ENCODE measurements at regions not wholly inside any gene's neighbourhood (a gene's known extent, or its start where the extent isn't known, plus 50 kb on each side); places are given as distances from the start of the nearest gene placed in this dataset.
"Not testable (repeated sequence)": the region's sequence is repeated elsewhere in the genome, so short reads cannot be mapped to it uniquely, and the experiment has no call there.

DNA sequence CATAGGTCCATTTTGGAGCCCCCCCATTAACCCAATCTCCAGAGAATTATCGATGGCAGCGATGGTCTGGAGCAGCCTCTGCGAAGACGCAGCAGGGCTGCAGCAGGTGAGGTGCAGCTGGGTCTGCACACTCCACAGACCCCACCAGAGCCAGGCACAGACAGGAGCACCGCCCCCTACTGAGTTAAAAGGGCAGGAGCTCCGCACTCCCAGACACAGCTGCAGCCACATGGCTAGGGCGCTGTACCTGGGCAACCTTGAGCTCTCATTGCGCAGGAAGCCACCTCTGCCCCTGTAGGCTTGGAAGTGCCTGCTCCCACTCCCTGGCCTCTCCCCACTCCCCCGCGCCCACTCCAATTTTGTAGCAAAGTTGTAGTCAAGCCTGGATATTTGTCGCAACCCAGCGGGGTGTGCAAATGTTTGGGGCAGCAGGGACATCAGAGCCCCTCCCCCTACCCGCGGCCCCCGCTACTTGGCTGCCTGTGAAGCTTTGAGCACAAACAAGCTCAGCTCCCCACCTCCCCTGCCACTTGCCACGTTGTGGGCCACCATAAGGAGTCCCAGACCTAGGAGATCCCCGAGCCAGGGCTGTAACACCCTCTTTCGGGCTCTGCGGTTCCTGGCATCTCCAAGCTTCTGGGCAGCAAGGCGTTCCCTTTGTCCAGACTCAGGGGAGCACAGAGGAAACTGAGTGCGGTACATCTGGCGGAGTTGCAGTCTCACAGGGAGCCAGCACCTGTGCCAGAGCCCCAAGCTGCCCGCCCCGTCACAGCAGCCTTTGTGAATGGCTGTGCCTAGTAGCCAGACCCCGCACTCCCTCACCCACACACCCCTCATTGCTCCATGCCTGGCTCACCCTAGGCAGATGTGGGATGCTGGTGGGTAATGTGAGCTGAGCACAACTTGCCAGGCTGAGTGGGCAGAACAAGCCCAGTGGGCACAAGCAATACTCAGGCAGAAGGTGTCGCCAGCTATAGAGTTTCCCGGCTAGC is 949.7 kb upstream of the SLITRK1 start:
- FAIRE-seq, result no peak

DNA sequence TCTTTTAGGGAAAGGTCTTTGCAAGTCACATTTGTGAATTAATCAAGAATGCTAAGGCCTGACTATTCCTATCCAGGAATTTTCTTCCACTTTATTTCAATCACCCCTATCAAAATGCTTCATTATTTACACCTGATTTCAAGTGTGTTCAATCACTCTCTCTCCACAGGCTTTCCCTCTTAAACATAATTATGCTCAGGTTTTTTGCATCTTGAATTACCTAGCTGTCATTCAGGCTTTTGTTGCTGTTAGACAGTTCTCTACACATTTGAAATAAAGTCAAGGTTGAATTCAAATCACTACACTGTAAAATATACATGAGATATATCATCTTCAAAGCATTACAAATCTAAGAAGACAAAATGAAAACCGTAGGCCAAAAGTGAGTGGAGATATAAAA is 941.3 kb upstream of the SLITRK1 start:
- FAIRE-seq, result no peak

DNA sequence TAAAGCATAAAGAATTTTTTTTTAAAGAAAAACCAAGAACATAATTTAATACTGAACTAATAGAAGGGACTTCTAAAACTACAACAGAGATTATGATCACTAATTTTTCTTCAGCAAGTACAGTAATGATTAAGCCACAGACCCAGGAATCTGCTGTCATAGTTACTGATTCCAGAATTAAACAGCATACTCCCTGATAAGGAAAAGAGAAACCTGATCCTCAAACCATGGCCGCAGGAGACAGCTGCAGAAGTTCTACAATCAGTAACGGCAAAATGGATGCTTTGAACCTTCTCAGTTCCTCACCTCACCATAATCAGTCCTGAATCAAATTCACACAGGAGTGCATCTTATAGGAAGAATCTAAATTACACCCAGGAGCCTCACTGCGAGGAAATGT is 939.0 kb upstream of the SLITRK1 start:
- FAIRE-seq, result no peak

DNA sequence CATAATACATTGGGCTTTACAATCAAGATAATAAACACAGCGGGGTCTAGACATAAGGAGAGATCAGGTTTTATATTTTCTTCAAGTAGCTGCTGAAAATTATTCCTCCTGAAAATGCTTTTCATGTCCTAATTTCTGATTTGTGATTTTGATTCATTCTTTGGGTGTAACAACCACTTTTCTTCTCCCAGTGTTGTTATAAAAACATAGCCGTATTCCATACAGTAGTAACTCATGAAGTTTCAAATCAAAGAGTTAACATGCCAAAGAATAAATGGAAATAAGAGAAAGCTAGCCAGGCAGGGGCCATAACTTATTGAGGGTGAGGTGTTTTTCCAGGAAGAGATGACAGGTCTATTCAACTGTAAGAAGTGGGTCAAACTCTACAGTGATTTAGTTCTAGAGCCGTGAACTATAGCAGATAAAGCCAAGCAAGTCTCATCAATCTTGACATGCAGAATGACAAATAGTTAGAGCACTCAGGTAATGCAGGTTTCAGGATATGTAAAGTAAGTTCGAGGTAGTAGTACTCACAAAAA is 934.4 kb upstream of the SLITRK1 start:
- no peak for FAIRE-seq

GRCh38 chr13:84812789-84813188 is 930.5 kb upstream of the SLITRK1 start:
- FAIRE-seq, result no peak

DNA sequence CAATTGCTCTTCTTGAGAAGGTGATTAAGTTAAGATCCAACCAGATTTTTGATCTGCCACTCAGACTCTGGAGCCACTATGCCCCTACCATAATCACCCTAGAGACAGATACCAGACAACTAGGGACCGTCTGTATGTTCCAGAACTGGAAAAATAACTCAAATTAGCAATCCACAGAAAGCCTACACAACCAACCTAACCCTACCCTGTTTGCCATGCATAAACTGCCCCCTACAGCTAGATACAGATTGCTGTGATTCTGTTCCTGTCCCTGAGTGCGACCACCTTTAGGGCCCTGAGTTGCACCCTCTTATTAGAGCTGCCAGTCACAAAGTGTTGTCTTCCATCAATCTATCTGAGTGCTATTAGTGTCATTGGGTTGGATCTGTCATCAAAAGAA is 929.8 kb upstream of the SLITRK1 start:
- FAIRE-seq, result no peak

GRCh38 chr13:84810781-84811180 is 928.5 kb upstream of the SLITRK1 start:
- FAIRE-seq, result no peak

DNA sequence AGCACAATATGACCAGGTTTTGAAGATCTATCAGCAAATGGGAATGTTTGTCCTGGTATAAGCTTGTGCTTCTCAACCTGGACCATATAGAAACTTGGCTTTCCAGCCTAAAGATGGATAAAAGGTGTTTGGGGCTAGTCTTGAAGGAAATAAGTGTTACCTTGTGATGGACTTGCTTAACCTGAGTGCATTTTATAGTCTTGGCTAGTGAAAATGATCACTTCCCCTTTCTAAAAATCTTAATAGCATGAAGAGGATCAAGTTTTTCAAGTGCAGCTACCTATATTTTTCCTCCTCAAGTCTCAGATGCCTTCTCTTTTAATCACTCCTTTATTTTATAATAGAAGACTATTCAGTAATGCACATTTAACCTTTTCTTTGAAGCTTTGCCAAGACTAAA is 919.8 kb upstream of the SLITRK1 start:
- FAIRE-seq, result no peak

DNA sequence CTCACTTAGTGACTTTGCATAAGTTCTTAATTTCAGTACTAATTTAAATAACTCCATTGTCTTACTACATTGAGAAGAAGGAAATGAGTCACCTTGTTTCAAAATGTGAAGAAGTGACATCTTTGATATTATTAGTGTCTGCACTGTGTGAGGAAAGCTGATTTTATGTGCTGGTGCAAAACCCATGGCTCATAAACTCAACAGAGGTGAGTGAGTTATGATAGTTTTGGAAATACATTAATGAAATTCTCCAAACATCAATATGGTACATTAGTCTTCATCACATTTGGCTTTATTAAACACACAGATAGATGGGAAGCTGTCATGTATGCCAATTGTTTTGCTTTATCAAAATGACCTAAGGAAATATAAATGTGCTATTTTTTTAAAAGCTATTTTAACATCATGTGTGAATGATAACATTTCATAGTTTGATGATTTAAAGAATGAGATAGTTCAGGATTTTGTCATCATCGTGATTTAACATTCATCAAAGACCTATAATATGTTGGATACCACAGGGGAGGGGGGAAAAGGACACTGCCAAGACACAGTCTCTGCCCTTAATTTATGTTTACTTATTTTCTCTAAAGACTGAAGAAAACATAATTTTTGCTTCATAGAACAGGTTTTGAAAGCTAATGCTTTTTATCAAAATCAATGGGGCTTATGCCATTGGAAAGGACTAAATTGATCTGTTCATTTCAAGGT is 902.3 kb upstream of the SLITRK1 start:
- FAIRE-seq, result no peak

DNA sequence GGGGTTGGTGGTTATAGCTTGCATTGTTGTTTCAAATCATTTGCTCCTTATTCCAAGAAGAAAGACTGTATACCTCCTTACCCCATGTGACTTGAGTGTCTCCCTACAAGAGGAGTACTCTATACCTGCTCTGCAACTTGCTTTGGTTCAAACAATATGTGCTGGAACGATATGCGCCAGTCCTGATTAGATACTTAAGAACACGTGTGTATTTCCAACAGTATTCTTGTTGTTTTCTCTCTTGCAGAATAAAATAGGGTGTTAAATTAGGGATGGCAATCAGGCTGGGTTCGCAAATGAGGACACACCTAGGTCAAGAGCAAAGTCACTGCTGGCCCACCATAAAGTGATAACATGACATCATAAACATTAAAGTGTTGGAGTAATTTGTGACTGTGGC is 895.0 kb upstream of the SLITRK1 start:
- FAIRE-seq, result no peak

DNA sequence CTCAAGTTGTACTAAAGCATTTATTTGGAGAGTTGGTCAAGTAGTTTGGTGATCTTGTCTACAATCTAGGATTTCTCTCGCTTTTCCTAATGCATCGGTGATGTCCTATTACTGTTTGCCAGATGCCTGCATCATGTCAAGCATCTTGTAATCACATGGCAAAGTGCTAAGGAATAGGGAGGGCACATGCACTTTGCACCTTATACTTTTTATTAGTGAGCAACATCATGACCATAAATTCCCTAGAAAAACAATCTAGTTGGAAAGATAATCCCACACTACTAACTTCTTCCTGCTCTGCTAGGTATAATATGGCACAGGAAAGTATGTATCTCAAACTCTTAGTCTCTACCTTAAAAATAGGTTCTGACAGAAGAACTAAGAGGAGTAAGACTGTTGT is 894.3 kb upstream of the SLITRK1 start:
- no peak for FAIRE-seq

DNA sequence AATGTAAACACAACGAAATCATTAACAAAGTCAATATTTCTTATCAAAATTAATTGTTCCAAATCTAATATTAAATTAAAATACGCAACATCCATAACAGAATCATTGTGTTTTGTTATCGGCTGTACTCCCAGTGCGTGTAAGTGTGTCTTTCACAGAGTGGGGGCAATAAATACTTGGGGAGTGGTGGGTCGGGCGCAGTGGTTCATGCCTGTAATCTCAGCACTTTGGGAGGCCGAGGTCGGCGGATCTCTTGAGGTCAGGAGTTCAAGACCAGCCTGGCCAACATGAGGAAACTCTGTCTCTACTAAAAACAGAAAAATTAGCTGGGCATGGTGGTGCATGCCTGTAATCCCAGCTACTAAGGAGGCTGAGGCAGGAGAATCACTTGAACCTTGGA is 893.6 kb upstream of the SLITRK1 start:
- not testable (repeated sequence) for FAIRE-seq

- no peak for FAIRE-seq
These were observed 891.8 kb upstream of the SLITRK1 start for GRCh38 chr13:84774111-84774510.

DNA sequence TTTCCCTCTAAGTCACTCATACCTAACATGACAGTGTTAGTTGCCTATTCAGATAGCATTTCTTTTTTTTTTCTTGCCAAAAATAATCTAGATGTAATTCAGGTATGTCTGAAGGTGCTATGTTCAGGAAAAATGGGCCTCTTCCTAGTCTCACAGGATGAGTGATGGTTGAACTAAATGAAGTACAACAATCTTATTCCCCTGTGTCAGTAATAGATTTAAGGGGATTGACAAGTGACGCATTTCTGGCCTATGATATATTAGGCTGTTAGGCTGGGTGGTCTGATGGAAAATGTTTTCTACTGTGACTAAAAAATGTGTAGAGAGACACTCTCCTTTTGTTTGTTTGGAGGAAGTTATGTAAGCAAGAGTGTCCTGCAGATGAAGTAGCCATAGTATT is 878.7 kb upstream of the SLITRK1 start:
- FAIRE-seq, result no peak

- FAIRE-seq, result no peak
These were observed 866.9 kb upstream of the SLITRK1 start for GRCh38 chr13:84749126-84749525.

- no peak for FAIRE-seq
These were observed 862.8 kb upstream of the SLITRK1 start for GRCh38 chr13:84745051-84745551.

DNA sequence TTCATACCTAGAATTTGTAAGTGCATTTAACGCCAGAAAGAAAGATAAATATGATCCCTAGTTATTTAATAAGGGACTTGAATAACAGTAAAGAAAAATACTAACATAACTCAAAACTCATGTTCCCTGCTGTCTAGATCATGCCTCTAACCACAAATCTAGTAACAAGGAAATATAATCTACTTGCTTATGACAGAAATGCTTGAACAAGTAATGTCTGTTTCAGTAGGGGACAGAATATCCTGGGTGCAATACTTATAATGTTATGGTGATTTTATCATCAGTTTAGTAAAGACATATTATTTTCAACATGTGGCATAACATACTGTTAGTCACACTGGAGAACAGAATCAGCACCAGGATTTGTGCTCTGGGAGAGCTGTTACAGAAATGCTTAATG is 861.9 kb upstream of the SLITRK1 start:
- no peak for FAIRE-seq

- FAIRE-seq, result no peak
These were observed 859.0 kb upstream of the SLITRK1 start for GRCh38 chr13:84741253-84741652.

DNA sequence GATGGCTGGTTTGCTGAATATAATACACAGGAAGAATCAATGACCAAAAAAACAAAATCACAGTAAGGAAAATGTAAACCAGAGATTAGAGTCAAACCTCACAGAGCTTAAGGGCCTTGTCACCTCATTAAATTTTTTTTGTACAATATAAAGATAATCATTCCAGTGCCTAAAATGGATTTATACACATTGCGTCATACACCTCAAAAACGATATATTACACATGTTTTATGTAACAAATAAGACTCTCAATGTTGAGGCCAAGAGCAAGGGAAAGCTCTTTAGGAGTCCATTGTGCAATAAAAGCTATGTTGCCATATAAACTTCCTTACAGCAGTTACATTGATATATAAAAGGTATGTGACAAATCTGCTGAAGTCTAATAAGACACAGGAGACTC is 856.7 kb upstream of the SLITRK1 start:
- FAIRE-seq, result no peak

- FAIRE-seq, result no peak
These were observed 855.4 kb upstream of the SLITRK1 start for GRCh38 chr13:84737661-84738060.

- FAIRE-seq, result no peak
These were observed 848.1 kb upstream of the SLITRK1 start for GRCh38 chr13:84730376-84730775.

DNA sequence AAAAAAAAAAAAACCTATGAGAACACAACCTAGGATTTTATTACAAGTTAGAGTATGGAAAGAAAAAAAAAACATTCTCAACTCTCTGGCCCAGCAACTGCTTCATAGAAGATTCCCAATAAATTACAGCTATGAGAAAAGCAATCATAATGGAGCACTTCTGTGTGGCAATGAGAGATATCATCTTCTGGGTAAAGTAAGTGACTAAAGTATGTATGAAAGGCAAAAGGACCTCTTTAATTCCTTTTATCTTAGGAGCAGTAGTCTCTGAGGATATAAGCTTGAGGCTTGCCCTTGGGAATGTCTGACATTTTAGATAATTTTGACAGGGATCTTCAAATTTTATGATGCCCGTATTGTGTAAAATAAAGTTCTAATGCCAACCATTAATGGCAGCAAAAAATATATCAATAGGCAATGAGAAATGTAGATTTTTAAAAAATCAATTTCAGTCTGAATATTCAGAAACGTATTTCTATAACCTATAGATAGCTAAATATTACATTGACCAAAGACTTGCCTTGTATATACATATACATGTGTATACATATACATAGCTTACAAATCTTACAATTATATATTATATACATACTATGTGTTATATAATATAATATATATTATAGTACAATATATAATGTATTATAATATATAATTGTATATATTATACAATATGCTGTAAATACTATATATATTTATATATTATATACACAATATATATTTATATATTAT is 823.9 kb upstream of the SLITRK1 start:
- FAIRE-seq, result no peak

- no peak for FAIRE-seq
These were observed 819.9 kb upstream of the SLITRK1 start for GRCh38 chr13:84702174-84702573.
